ENCODE measurements at regions not wholly inside any gene's neighbourhood (a gene's known extent, or its start where the extent isn't known, plus 50 kb on each side); places are given as distances from the start of the nearest gene placed in this dataset.

DNA sequence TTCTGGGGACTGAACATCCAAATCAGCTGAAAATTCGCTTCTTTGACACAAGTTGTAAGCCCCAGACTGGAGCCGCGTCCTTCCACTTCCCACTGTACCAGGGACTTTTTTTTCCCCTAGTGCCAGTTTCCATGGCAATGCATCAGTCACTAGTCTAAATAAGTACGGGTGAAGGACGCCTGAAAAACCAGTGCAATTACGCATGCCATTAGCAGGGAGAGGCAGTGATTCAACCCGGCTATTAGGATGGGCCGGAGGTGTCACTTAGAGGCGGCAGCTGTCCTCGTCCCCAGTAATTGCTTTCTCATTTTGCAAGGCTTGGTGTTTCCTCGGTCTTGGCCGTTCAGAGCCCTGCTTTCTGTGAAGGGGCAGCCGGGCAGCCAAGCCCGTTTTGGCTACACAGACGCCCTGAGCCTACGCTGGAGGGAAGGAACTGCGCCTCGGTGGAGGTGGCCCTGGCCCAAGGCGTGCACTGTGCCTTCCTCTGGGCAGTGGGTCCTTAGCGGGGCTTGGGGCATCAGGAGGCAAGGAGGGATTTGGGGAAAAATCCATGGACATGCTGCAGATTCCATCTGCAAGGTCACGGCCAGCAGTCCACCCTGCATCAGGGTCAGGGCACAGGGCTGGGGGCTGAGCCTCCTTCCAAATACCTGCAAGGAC, 319.7 kb downstream of the CTTN start:
- TF ChIP-seq EZH2phosphoT487 (IDR thresholded peaks at IDR 0.05; ENCODE audit: insufficient read depth, low read depth): no peak
- no peak for TF ChIP-seq EZH2 (IDR thresholded peaks at IDR 0.05; ENCODE audit: insufficient read depth, poor library complexity, severe bottlenecking)
- Histone ChIP-seq H3K9me3 (ENCODE audit: low read depth) (no peaks in the 10 kb centered on the region), H3K4me3 (no peak overlapping the region), H3K9me2 (ENCODE audit: insufficient read depth) (no peaks in the 10 kb centered on the region), H3F3A (ENCODE audit: insufficient read depth) (no peaks in the 10 kb centered on the region), H3K27ac (no peak overlapping the region), H3K27me3 (replicated peaks; ENCODE audit: insufficient read depth) (no peaks in the 10 kb centered on the region), H3K4me1 (ENCODE audit: insufficient read depth) (no peaks in the 10 kb centered on the region), H2AFZ (no peak overlapping the region), H3K4me2 (ENCODE audit: unreplicated experiment) (no peak overlapping the region), H3K9ac (no peak overlapping the region), H4K20me1 (ENCODE audit: insufficient read depth) (no peaks in the 10 kb centered on the region), H3K36me3 (ENCODE audit: low read depth) (no peaks in the 10 kb centered on the region), H3K79me2 (ENCODE audit: insufficient read depth) (no peaks in the 10 kb centered on the region)
- DNase-seq: no peak
- 47 to 49% methylated on average over 21 of the region's 21 CpGs for WGBS, 2 experiments (ENCODE audit: low coverage in 1 of 2, low lambda C conversion rate in 2 of 2, missing lambda C conversion rate in 2 of 2)
- in situ Hi-C loops (cut with MboI): no loop called here

DNA sequence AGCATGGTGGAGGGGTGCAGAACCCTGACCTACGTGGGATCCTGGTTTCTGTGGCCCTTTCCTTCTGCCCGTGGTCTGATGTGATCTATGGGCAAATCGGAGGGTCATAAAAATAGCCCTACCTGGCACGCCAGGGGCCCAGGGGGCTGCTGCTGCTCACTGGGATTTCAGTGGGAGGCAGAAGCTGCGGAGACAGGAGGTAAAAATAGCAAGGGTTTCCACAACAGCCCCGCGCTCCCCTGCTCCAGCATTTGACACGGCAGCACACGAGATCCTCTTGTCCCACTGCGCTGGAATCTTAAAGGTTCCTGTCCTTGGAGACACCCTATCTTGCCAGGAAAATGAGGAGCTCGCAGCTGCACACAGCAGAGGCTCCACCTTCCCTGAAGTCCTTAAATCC, 321.2 kb downstream of the CTTN start:
- Histone ChIP-seq H2AFZ (no peak overlapping the region), H3K9me2 (ENCODE audit: insufficient read depth) (no peaks in the 10 kb centered on the region), H4K20me1 (ENCODE audit: insufficient read depth) (no peaks in the 10 kb centered on the region), H3K27me3 (replicated peaks; ENCODE audit: insufficient read depth) (no peaks in the 10 kb centered on the region), H3K4me1 (ENCODE audit: insufficient read depth) (no peaks in the 10 kb centered on the region), H3K4me3 (no peak overlapping the region), H3K9me3 (ENCODE audit: low read depth) (no peaks in the 10 kb centered on the region), H3K27ac (no peak overlapping the region), H3K36me3 (ENCODE audit: low read depth) (no peaks in the 10 kb centered on the region), H3K9ac (no peak overlapping the region), H3K4me2 (ENCODE audit: unreplicated experiment) (no peak overlapping the region), H3F3A (ENCODE audit: insufficient read depth) (no peaks in the 10 kb centered on the region), H3K79me2 (ENCODE audit: insufficient read depth) (no peaks in the 10 kb centered on the region)
- no peak for TF ChIP-seq EZH2 (IDR thresholded peaks at IDR 0.05; ENCODE audit: insufficient read depth, poor library complexity, severe bottlenecking)
- no peak for TF ChIP-seq EZH2phosphoT487 (IDR thresholded peaks at IDR 0.05; ENCODE audit: insufficient read depth, low read depth)
- no peak for DNase-seq
- in situ Hi-C loops (cut with MboI): no loop called here
- 39 to 52% methylated on average over 11 of the region's 11 CpGs for WGBS, 2 experiments (ENCODE audit: low coverage in 1 of 2, low lambda C conversion rate in 2 of 2, missing lambda C conversion rate in 2 of 2)

DNA sequence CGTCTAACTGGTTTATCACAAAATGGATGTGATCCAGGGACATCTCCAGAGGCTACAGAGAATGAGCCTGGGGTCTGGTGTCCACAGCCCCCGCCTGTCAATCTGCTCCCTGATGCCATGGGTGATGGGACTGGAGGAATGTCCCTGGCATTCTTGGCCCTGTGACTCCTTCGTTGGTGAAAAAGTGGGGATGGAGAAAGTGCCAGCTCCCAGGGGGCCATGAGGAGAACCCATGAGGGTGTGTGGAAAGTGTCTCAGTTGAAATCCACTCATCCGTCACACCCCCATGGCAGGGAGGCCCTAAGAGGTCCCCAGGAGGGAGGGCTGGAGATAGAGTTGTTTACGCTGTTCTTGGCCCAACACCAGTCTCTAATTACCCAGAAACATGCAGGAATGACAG, 322.0 kb downstream of the CTTN start:
- WGBS, 2 experiments (ENCODE audit: low coverage in 1 of 2, low lambda C conversion rate in 2 of 2, missing lambda C conversion rate in 2 of 2): 29 to 34% methylated on average over 5 of the region's 5 CpGs
- DNase-seq: no peak
- no peak for TF ChIP-seq EZH2 (IDR thresholded peaks at IDR 0.05; ENCODE audit: insufficient read depth, poor library complexity, severe bottlenecking)
- TF ChIP-seq EZH2phosphoT487 (IDR thresholded peaks at IDR 0.05; ENCODE audit: insufficient read depth, low read depth): no peak
- Histone ChIP-seq H3K4me2 (ENCODE audit: unreplicated experiment) (no peak overlapping the region), H3K79me2 (ENCODE audit: insufficient read depth) (no peaks in the 10 kb centered on the region), H3K9ac (no peak overlapping the region), H4K20me1 (ENCODE audit: insufficient read depth) (no peaks in the 10 kb centered on the region), H2AFZ (no peak overlapping the region), H3K9me3 (ENCODE audit: low read depth) (no peaks in the 10 kb centered on the region), H3K27me3 (replicated peaks; ENCODE audit: insufficient read depth) (no peaks in the 10 kb centered on the region), H3K36me3 (ENCODE audit: low read depth) (no peaks in the 10 kb centered on the region), H3K9me2 (ENCODE audit: insufficient read depth) (no peaks in the 10 kb centered on the region), H3F3A (ENCODE audit: insufficient read depth) (no peaks in the 10 kb centered on the region), H3K4me1 (ENCODE audit: insufficient read depth) (no peaks in the 10 kb centered on the region), H3K4me3 (no peak overlapping the region), H3K27ac (no peak overlapping the region)
- in situ Hi-C loops (cut with MboI): no loop called here

DNA sequence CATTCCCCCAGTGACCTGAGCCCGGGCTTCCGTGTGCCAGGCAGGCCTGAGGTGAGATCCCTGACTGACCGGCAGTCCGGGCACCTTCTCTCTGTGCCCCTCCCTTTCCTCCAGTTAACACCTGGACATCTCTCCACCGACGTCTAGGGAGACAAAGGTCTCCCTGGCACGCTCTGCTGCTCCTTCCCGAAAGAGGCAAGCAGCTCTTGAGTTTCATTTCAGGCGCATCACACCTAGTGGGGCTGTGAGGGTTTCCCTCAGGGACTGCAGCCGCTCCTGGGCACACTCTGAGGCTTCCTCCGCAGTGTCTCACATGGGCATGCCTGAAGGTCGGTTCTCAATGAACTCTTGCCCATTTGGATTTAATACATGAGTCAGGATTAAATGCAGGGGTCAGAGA, 322.7 kb downstream of the CTTN start:
- no peak overlapping the region for H3K9ac ChIP-seq
- no peak overlapping the region for H3K4me2 ChIP-seq (ENCODE audit: unreplicated experiment)
- H3F3A ChIP-seq (ENCODE audit: insufficient read depth): no peaks in the 10 kb centered on the region
- no peak overlapping the region for H2AFZ ChIP-seq
- no peaks in the 10 kb centered on the region for H3K9me2 ChIP-seq (ENCODE audit: insufficient read depth)
- no peaks in the 10 kb centered on the region for H3K79me2 ChIP-seq (ENCODE audit: insufficient read depth)
- 49 to 72% methylated on average over 12 of the region's 12 CpGs for WGBS, 2 experiments (ENCODE audit: low coverage in 1 of 2, low lambda C conversion rate in 2 of 2, missing lambda C conversion rate in 2 of 2)
- TF ChIP-seq EZH2 (IDR thresholded peaks at IDR 0.05; ENCODE audit: insufficient read depth, poor library complexity, severe bottlenecking) (no peak), EZH2phosphoT487 (IDR thresholded peaks at IDR 0.05; ENCODE audit: insufficient read depth, low read depth) (no peak)
- H3K4me1 ChIP-seq (ENCODE audit: insufficient read depth): no peaks in the 10 kb centered on the region
- DNase-seq: no peak
- no peaks in the 10 kb centered on the region for H4K20me1 ChIP-seq (ENCODE audit: insufficient read depth)
- in situ Hi-C loops (cut with MboI): no loop called here
- no peak overlapping the region for H3K27ac ChIP-seq
- H3K36me3 ChIP-seq (ENCODE audit: low read depth): no peaks in the 10 kb centered on the region
- no peaks in the 10 kb centered on the region for H3K9me3 ChIP-seq (ENCODE audit: low read depth)
- H3K27me3 ChIP-seq (replicated peaks; ENCODE audit: insufficient read depth): no peaks in the 10 kb centered on the region
- H3K4me3 ChIP-seq: no peak overlapping the region

DNA sequence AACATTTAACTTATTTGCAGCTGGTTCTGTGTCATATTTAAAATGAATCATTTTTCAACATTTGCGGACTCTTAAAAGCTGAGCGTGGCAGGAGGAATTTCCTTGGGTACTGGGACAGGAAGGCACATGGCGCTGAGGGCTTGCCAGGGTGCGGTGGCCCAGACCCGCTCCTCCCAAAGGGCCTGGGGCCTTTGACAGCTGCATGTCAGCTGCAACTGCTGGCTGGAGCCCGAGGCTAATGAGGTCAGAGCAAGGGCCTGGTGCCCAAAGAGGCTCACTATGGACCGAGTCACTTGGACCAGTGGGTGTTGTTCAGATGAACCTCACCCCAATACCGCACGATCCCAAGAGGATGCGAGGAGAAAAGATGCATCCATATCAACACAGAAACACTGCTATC, 326.9 kb downstream of the CTTN start:
- 40 to 43% methylated on average over 10 of the region's 10 CpGs for WGBS, 2 experiments (ENCODE audit: low coverage in 1 of 2, low lambda C conversion rate in 2 of 2, missing lambda C conversion rate in 2 of 2)
- H3K4me3 ChIP-seq: no peak overlapping the region
- H3K9me3 ChIP-seq (ENCODE audit: low read depth): no peaks in the 10 kb centered on the region
- in situ Hi-C loops (cut with MboI): no loop called here
- H3K9me2 ChIP-seq (ENCODE audit: insufficient read depth): no peaks in the 10 kb centered on the region
- no peak overlapping the region for H3K4me2 ChIP-seq (ENCODE audit: unreplicated experiment)
- H3K9ac ChIP-seq: no peak overlapping the region
- no peaks in the 10 kb centered on the region for H3K27me3 ChIP-seq (replicated peaks; ENCODE audit: insufficient read depth)
- H3K36me3 ChIP-seq (ENCODE audit: low read depth): no peaks in the 10 kb centered on the region
- no peaks in the 10 kb centered on the region for H3F3A ChIP-seq (ENCODE audit: insufficient read depth)
- no peaks in the 10 kb centered on the region for H3K4me1 ChIP-seq (ENCODE audit: insufficient read depth)
- H3K79me2 ChIP-seq (ENCODE audit: insufficient read depth): no peaks in the 10 kb centered on the region
- H4K20me1 ChIP-seq (ENCODE audit: insufficient read depth): no peaks in the 10 kb centered on the region
- no peak overlapping the region for H3K27ac ChIP-seq
- H2AFZ ChIP-seq: no peak overlapping the region
- TF ChIP-seq EZH2 (IDR thresholded peaks at IDR 0.05; ENCODE audit: insufficient read depth, poor library complexity, severe bottlenecking) (no peak), EZH2phosphoT487 (IDR thresholded peaks at IDR 0.05; ENCODE audit: insufficient read depth, low read depth) (no peak)
- DNase-seq: no peak

All from GM23248 (cell line).